Mucosa of gallbladder (tissue), 1 donor: ENCODE measurements at regions not wholly inside any gene's neighbourhood (a gene's known extent, or its start where the extent isn't known, plus 50 kb on each side); places are given as distances from the start of the nearest gene placed in this dataset.
A peak's percentile ranks its signal among the peaks of the same experiment; 100 is the strongest.
"Not testable (repeated sequence)": the region's sequence is repeated elsewhere in the genome, so short reads cannot be mapped to it uniquely, and the experiment has no call there.

Source experiments
- DNase-seq: peaks from one replicate; pipeline ENCODE4 v3.0.0-alpha.2; 2020; ENCODE audit warnings: low spot score
- donor health status: DM: no; HTN: no; CAD: no.

DNA sequence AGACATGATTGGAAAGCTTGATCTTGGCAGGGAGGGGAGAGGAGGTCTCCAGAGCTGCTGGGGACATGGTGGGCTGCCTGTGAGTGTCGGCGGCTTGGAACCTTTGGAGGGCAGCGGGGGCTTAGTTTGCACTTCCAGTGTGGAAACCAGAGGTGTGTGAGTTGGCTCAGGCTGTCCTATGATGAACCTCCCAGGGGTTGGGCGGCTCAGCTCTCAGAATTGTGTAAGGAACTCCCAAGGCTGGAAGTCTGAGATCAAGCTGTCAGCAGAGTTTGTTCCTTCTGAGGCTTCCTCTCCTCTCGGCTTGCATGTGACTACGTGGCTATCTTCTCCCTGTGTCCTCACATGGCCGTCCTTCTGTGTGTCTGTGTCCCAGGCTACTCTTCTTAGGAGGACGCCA, 87.9 kb upstream of the B3GAT1 start:
- DNase-seq: no peak

GRCh38 chr11:134498326-134499139, 86.5 kb upstream of the B3GAT1 start:
- peak; percentile 57 for DNase-seq

DNA sequence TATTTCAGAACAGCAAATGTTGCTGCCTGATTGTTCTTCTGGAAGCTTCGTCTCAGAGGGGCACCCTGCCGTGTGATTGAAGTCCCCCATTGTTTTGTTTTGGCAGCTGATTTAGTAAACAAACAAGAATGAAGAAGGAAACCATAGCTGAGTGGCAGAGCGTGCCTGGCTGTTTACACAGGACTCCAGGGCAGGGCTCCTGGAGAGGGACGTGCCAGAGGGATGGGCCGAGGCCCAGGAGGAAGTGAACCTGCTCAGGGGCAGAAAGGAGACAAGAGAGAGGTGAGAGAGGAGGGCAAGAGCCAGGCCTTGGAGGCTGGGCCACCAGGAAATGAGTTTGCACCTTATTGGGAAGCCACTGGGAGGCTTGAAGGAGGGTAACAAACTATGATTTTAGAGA, 85.5 kb upstream of the B3GAT1 start:
- DNase-seq: peak; percentile 70

- DNase-seq: not testable (repeated sequence)
These were observed 84.0 kb upstream of the B3GAT1 start for GRCh38 chr11:134496058-134496457.

DNA sequence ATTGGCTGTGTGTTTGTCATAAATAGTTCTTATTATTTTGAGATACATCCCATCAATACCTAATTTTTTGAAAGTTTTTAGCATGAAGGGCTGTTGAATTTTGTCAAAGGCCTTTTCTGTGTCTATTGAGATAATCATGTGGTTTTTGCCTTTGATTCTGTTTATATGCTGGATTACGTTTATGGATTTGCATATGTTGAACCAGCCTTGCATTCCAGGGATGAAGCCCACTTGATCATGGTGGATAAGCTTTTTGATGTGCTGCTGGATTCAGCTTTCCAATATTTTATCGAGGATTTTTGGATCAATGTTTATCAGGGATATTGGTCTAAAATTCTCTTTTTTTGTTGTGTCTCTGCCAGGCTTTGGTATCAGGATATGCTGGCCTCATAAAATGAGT, 82.4 kb upstream of the B3GAT1 start:
- DNase-seq: not testable (repeated sequence)

DNA sequence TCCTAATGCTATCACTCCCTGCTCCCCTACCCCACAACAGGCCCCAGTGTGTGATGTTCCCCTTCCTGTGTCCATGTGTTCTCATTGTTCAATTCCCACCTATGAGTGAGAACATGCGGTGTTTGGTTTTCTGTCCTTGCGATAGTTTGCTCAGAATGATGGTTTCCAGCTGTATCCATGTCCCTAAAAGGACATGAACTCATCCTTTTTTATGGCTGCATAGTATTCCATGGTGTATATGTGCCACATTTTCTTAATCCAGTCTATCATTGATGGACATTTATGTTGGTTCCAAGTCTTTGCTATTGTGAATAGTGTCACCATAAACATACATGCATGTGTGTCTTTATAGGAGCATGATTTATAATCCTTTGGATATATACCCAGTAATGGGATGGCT, 80.4 kb upstream of the B3GAT1 start:
- not testable (repeated sequence) for DNase-seq

GRCh38 chr11:134489728-134490127, 77.7 kb upstream of the B3GAT1 start:
- no peak for DNase-seq

DNA sequence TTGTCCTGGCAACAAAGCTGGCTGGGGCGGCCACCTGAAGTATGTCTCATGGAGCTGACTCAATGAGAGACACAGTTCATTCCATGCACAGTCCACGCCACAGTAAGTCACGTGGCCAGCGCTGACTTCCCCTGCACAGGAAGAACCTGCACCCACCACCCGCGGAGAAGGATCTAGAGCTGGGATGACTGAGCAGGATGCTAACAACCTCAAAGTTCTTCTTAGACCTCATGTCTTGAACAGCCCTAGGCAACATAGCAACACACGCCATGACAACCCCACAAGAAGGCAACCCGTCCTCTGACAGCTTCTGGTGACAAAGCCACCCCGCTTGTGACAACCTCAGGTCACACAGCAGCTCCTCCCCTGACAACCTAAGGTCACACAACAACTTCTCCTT, 76.9 kb upstream of the B3GAT1 start:
- DNase-seq: no peak

GRCh38 chr11:134488512-134488911, 76.5 kb upstream of the B3GAT1 start:
- no peak for DNase-seq

GRCh38 chr11:134487696-134488095, 75.7 kb upstream of the B3GAT1 start:
- DNase-seq: no peak

DNA sequence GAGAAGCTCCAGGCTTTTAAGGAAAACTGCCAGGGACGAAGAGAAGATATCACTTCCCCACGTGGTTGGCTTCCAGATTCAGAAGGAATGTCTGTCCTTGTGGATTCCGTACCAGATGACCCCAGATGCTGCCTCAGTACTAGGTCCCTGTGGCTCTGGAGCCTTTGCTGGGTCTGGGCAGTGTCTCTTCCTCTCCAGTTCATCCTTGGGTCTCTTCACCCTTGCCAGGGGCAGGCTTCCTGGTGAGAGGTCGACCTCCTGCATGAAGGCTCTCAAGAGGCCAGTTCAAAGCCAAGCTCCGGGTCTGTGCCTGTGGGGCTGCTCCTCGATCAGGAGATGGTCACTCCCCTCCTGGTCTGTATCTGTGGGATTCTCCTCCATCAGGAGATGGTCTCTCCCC, 74.7 kb upstream of the B3GAT1 start:
- no peak for DNase-seq

GRCh38 chr11:134486106-134486505, 74.1 kb upstream of the B3GAT1 start:
- DNase-seq: no peak

- DNase-seq: no peak
These were observed 73.3 kb upstream of the B3GAT1 start for GRCh38 chr11:134485316-134485715.

GRCh38 chr11:134483857-134484256, 71.8 kb upstream of the B3GAT1 start:
- DNase-seq: no peak

DNA sequence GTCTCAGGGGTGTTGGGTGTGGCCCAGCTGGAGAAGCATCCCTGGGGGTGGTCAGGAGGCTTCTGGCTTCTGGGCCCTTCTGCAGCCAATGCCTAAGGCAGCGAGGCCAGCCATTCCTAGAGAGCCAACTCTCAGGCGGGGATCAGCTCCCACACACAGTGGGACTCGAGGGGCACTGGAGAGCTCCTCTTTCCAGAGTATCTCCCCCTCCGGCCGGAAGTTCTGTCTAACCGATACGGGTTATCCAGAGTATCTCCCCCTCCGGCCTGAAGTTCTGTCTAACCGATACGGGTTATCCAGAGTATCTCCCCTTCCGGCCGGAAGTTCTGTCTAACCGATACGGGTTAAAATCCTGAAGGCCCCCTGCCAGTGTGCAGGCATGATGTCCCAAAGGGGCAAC, 71.2 kb upstream of the B3GAT1 start:
- DNase-seq: no peak

DNA sequence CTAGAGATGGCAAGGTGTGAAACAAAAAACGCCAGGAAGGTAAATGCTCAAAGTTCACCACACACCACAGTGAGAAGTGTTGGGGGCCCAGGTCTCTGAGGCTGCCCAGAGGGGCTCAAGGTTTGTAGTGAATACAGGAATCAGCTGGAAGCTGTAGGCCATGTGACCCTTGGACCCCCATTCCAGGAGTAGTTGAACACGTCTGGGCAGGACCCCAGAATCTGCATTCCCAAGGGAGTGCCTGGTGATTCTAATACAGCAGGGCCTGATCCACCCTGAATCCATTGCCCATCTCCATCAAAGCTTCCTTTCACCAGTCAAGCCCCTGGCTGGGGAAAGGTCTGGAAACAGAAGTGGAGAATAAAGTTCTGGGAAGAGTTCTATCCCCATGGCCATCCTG, 70.8 kb upstream of the B3GAT1 start:
- no peak for DNase-seq

- DNase-seq: no peak
These were observed 70.0 kb upstream of the B3GAT1 start for GRCh38 chr11:134481933-134482527.

DNA sequence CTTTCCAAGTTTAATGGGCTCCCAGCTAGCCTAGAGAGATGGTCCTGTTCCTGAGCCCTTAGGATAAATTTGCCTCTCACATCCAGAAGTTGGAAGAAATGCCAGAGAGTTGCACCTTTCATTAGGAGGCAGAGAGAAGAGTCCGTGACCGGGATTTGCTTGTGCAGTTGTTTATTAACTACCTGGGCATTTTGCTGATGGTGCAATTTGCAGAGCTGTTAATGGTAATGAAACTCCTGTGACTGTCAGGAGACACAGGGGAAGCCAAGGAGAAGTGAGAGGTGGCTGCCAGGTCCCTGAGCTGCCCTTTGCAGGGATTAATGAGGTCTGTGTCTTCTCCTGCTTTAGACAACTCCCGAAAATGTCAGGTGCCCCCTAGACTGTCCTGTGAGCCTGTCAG, 69.1 kb upstream of the B3GAT1 start:
- no peak for DNase-seq

- no peak for DNase-seq
These were observed 68.2 kb upstream of the B3GAT1 start for GRCh38 chr11:134480136-134480712.

DNA sequence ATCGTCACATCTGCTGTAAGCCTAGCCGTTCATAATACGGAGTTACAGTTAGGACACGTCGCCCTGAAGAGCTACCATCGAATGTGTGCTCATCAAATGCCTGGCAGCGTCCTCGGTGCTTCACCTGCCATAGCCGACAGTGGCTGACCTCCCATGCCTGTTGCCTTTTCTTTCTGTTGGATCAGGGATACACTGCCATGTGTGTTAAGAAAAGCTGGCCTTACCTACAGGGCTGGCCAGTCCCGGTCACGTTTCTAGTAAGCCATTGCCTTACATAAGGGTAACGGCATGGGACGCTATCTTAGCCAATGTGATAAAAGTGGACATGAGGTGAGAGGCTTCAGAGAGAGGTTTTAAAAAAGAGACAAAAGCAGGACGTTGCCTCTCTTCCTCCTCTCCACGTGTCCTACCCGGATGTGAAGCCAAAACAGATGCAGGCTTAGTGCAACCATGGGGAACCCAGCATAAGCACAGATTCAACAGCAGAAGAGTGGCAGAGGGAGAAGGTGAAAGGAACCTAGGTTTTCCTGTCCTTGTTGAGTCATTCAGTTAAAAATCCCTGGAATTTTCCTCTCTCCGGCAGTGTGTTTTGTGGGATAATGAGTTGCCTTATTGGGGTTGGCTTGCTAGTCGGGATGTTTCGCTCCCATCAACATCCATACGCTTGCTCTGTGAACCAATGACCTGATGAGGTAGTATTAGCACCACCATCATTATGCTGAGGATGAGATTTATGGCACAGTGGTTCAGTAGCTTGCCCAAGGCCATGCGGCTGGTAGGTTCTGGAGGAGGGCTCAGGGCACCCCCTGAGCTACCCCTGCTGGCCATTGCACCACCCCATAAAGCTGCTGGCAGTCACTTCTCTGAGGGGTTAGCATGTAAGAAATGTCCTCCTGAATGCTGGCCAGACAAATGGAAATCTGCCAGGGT, 67.4 kb upstream of the B3GAT1 start:
- no peak for DNase-seq

DNA sequence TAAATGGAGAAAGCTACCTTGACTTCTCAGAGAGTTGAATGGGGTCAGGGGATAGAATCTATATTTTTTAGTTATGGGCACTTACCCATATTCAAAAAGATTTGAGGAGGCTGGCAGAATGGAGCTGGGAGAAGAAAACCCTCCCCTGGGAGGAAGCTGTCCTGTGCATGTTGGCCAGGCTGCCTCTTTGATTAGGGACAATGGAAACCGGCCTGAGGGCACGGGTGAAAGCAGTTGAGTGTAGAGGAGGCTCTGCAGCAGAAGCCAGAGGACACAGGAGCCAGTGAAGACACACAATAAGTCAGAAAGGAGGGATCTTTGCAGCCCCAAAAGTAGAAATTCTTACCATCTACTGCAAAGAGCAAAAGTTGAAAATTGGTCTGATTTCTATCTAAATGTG, 66.6 kb upstream of the B3GAT1 start:
- DNase-seq: no peak

DNA sequence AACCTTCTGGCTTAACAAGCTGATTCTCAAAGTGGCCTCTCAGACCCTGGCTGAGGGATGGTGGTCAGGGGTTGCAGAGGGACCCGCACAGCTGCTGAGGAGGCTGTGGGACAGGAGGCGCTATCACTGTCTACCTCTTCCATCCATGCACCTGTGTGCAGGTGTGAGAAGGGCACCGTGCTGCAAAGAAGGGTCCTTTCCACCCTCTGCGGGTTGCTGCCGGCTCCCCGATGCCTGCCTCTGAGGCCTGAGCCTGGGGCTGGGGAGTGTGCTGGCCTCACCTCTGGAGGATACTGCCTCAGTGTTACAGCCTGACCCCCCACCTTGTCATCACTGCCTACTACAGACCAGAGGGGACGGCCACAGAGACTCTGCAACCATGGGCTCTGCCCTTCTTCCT, 66.1 kb upstream of the B3GAT1 start:
- DNase-seq: no peak
